ENCODE measurements at regions not wholly inside any gene's neighbourhood (a gene's known extent, or its start where the extent isn't known, plus 50 kb on each side); places are given as distances from the start of the nearest gene placed in this dataset.
A peak's percentile ranks its signal among the peaks of the same experiment; 100 is the strongest.

DNA sequence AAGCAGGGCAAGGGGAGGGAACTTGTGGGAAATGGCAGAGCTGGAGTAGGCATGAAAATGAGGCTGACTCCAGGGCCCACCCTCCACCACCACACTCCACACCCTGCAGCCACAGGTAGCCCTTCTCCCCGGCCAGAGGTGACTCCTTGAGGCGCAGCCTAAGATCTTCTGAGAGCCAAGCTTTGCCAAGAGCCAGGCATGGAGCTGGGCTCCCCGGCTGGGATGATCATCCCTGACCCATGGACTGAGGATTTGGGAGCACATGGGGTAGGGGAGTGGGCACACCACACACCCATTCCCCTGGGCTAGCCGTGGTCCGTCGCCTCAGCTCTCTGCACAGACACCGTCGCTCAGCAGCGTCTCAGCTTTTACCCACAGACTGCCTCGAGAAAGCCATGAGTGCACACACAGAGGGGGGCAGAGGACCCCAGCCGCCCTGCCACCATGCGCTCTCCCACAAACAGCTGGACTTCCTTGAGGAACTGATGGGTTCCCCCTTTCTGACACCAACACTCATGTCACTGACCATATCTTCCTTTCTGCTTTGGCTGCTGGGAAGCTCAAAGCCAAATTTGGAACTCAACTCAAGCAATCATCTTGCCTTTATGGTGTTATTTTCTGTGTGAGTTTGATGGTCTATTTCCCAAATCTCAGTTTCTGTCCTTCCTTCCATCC lies 123.6 kb upstream of the RUNX3 start:
- DNase-seq, result no peak

DNA sequence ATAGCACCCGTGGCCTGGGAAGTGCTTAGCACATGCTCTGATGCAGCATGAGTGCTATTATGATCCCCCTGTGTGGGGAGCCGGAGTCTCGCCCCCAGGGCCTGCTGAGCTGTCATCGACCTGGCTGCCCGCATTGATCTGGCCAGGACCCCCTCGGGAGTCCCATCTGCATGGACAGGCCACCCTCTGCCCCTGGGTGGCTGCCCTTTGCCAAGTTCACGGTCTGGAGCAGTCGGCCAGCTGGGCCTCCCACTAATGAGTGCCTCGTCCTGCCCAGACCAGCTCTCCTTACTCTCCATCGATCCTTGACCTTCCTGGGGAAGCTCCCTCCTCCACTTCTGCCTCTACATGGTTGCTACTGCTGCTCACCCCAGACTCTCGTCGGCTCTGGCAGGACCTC lies 121.8 kb upstream of the RUNX3 start:
- DNase-seq, result no peak

DNA sequence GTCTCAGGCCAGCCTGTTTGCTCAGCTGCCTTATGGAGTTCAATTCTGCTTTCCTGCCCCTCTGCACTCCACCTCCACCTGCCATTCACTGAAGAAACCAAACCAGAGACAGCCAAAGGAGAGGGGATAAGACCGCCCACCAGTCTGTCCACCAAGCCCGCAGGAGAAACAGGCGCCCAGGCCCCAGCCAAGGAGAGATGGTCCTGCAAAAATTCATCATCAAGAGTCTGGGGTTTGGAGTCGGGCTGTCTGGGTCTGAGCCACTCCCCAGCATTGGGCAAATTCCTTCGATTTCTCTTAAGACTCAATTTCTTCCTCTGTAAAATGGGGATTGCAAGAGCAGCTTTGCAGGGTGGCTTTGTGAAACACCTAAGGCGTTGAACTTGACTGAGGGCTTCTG lies 121.4 kb upstream of the RUNX3 start:
- DNase-seq, result no peak

- no peak for DNase-seq
Observed at GRCh38 chr1:25050165-25050564, 120.1 kb upstream of the RUNX3 start.

GRCh38 chr1:25049190-25049589 lies 119.1 kb upstream of the RUNX3 start:
- no peak for DNase-seq

- no peak for DNase-seq
Observed at GRCh38 chr1:25048728-25049127, 118.7 kb upstream of the RUNX3 start.

- DNase-seq, result no peak
Observed at GRCh38 chr1:25047506-25048240, 117.6 kb upstream of the RUNX3 start.

- no peak for DNase-seq
Observed at GRCh38 chr1:25046194-25046532, 116.1 kb upstream of the RUNX3 start.

GRCh38 chr1:25045480-25046193 lies 115.6 kb upstream of the RUNX3 start:
- no peak for DNase-seq

GRCh38 chr1:25043228-25043580 lies 113.1 kb upstream of the RUNX3 start:
- no peak for DNase-seq

- DNase-seq, result no peak
Observed at GRCh38 chr1:25042331-25043227, 112.5 kb upstream of the RUNX3 start.

DNA sequence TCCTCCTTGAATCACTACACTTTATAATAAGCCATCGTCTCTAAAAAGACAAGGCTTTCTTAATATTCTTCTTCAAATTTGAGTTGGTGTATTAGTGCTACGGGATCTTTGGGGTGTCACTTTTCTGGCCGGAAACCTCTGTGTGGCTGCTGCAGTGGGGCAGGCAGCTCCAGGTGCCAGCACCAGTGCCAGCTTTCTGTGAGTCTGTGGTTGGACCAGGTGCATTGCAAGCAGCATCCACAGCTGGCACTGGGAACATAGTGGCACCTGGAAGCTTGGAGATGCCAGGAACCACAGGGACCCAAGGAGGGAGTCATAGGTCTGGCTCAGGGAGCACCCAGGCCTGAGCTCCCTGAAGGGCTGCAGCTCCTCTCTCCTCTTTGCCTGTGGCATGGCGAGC lies 111.8 kb upstream of the RUNX3 start:
- no peak for DNase-seq

DNA sequence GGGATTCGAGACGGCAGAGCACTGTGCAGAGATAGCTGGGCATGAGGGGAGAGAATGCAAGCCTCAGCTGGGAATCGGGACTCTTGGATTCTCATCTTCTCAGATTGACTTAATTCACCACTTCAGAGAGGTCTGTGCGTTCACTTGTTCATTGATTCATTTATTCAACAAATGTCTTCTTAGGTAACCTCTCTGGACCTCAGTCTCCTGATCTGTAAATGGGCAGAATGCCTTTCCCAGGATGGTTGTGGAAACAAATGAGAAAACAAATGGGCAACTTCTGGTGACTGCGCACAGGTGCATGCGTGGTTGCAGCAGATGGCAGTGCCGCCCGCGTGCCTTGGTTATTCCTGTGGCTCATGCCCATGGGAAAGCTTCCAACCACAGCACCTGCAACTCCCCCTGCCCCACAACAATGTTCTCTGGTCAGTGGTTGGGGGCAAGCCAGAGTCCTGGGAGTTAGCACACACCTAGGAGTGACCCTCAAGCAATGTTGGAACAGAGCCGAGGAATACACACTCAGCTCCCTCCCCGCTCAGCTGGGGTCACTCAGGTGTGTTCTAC lies 110.1 kb upstream of the RUNX3 start:
- DNase-seq, result no peak

DNA sequence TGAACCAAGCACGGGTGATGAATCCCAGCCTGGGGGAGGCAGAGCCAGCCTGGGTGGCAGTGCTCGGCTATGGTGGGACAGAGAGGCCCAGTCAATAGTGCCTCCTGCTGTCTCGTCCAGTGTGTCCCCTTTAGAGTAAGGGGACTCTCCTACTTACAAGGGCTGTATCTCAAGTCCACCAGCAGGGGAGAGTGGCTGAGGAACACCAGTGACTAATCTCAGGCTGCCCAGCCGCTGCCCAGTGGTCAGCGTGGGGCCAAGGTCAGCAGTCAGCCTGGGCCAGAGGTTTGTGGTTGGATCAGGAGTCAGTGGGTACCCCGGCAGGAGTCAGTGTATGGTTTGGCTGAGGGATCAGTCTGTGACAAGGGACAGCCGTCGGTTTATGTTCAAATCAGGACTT lies 109.2 kb upstream of the RUNX3 start:
- DNase-seq, result no peak

GRCh38 chr1:25038699-25039098 lies 108.6 kb upstream of the RUNX3 start:
- DNase-seq, result no peak

GRCh38 chr1:25037174-25038074 lies 107.3 kb upstream of the RUNX3 start:
- DNase-seq, result peak; percentile 46

DNA sequence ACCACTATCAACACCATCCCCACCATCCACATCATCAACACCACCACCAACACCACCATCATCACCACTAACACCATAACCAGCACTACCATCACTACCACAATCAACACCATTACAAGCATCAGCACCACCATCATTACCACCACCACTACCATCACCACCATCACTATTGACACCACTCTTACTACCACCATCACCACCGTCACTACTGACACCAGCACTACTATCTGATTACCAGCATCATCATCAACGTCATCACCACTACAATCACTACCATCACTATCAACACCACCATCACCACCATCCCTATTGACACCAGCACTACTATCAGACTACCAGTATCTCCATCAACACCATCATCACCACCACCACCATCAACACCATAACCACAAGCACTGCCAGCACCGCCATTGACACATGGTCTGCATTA lies 106.1 kb upstream of the RUNX3 start:
- no peak for DNase-seq

DNA sequence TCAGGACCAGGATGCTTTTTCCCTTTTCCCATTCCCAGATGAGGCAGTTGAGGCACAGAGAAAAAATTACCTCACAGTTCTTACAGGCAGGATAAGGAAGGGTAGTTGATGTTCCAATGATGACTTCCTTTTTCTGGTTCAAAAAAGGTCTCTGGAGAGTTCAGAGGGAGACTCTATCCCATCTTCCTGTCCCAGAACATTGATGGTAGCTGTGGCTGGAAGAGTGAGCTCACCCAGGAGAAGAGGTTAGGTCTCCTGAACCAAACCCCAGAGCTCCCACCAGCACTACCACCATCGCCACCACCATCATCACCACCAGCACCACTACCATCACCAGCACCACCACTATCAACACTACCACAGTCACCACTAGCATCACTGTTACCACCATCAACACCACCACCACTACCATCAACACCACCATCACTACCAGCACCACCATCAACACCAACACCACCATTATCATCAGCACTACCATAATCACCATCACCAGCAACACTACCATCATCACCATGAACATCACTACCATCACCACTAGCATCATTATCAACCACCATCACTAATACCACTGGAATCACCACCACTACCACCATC lies 105.5 kb upstream of the RUNX3 start:
- no peak for DNase-seq

GRCh38 chr1:25034736-25035522 lies 104.9 kb upstream of the RUNX3 start:
- DNase-seq, result no peak

All from activated effector memory CD4-positive, alpha-beta T cell treated with Interleukin-2 at 50 U/mL for 16 hours (primary cell).